ENCODE measurements at regions not wholly inside any gene's neighbourhood (a gene's known extent, or its start where the extent isn't known, plus 50 kb on each side); places are given as distances from the start of the nearest gene placed in this dataset.

- TF ChIP-seq CHD7 (IDR thresholded peaks at IDR 0.05; ENCODE audit: insufficient replicate concordance, low read length) = no peak
- TF ChIP-seq KDM4A (IDR thresholded peaks at IDR 0.05; ENCODE audit: low read depth, low read length, severe bottlenecking) = no peak
- TF ChIP-seq GABPA (IDR thresholded peaks at IDR 0.05; ENCODE audit: borderline replicate concordance, insufficient read depth, low read length) = no peak
- no peak for TF ChIP-seq TBP (IDR thresholded peaks at IDR 0.05; ENCODE audit: low read depth, low read length)
- no peak for TF ChIP-seq TCF12 (IDR thresholded peaks at IDR 0.05; ENCODE audit: low read depth, low read length)
- no peak for TF ChIP-seq JUN (IDR thresholded peaks at IDR 0.05; ENCODE audit: low read depth, low read length)
- TF ChIP-seq CBX8 (IDR thresholded peaks at IDR 0.05; ENCODE audit: borderline replicate concordance, low read depth, low read length) = no peak
- TF ChIP-seq NANOG (IDR thresholded peaks at IDR 0.05; ENCODE audit: insufficient read depth, low read depth, low read length, poor library complexity, severe bottlenecking) = no peak
- TF ChIP-seq CEBPB (IDR thresholded peaks at IDR 0.05; ENCODE audit: low read depth, low read length) = no peak
- TF ChIP-seq TEAD4 (IDR thresholded peaks at IDR 0.05; ENCODE audit: low read depth, low read length) = no peak
- no peak for TF ChIP-seq ATF3 (IDR thresholded peaks at IDR 0.05; ENCODE audit: insufficient read depth, low read depth, low read length)
Measured at GRCh38 chr5:97835112-97835511, 652.1 kb upstream of the RIOK2 start (continued).

All from H1 (cell line).